GM10266 (cell line): ENCODE measurements at regions not wholly inside any gene's neighbourhood (a gene's known extent, or its start where the extent isn't known, plus 50 kb on each side); places are given as distances from the start of the nearest gene placed in this dataset.
"Not testable (repeated sequence)": the region's sequence is repeated elsewhere in the genome, so short reads cannot be mapped to it uniquely, and the experiment has no call there.

Source experiments
- DNase-seq: peaks from one replicate; pipeline ENCODE4 v3.0.0; 2012; ENCODE audit errors: extremely low spot score
- CTCF ChIP-seq: IDR thresholded peaks from 2 replicates; pipeline ENCODE4 v1.5.1; 2012; ENCODE audit warnings: mild to moderate bottlenecking, low read depth; ENCODE audit not compliant: control insufficient read depth, insufficient read depth; ENCODE audit errors: missing control alignments

GRCh38 chr17:54623746-54624145 lies 276.9 kb upstream of the TOM1L1 start:
- no peak for TF ChIP-seq CTCF
- DNase-seq: no peak

- no peak for DNase-seq
- TF ChIP-seq CTCF: no peak
Observed at GRCh38 chr17:54626146-54626703, 274.4 kb upstream of the TOM1L1 start.

GRCh38 chr17:54639426-54639825 lies 261.2 kb upstream of the TOM1L1 start:
- not testable (repeated sequence) for DNase-seq

- no peak for DNase-seq
- no peak for TF ChIP-seq CTCF
Observed at GRCh38 chr17:54662978-54663876, 237.4 kb upstream of the TOM1L1 start.

GRCh38 chr17:54666559-54666958 lies 234.1 kb upstream of the TOM1L1 start:
- no peak for DNase-seq
- no peak for TF ChIP-seq CTCF

- TF ChIP-seq CTCF: no peak
- no peak for DNase-seq
Observed at GRCh38 chr17:54678158-54678557, 222.5 kb upstream of the TOM1L1 start.

- no peak for TF ChIP-seq CTCF
- DNase-seq: no peak
Observed at GRCh38 chr17:54680410-54680809, 220.2 kb upstream of the TOM1L1 start.
